ENCODE measurements at regions not wholly inside any gene's neighbourhood (a gene's known extent, or its start where the extent isn't known, plus 50 kb on each side); places are given as distances from the start of the nearest gene placed in this dataset.

- TF ChIP-seq ZBTB7B (CRISPR knock-in tag; IDR thresholded peaks at IDR 0.05) (no peak), HNRNPLL (IDR thresholded peaks at IDR 0.05; ENCODE audit: low read depth, low read length, poor library complexity, severe bottlenecking) (no peak), ZNF136 (CRISPR knock-in tag; IDR thresholded peaks at IDR 0.05; ENCODE audit: low read depth) (no peak), SOX6 (IDR thresholded peaks at IDR 0.05) (no peak), SOX6 (CRISPR knock-in tag; IDR thresholded peaks at IDR 0.05) (no peak), DRAP1 (CRISPR knock-in tag; IDR thresholded peaks at IDR 0.05) (no peak)
- TF ChIP-seq, protein P1, sequence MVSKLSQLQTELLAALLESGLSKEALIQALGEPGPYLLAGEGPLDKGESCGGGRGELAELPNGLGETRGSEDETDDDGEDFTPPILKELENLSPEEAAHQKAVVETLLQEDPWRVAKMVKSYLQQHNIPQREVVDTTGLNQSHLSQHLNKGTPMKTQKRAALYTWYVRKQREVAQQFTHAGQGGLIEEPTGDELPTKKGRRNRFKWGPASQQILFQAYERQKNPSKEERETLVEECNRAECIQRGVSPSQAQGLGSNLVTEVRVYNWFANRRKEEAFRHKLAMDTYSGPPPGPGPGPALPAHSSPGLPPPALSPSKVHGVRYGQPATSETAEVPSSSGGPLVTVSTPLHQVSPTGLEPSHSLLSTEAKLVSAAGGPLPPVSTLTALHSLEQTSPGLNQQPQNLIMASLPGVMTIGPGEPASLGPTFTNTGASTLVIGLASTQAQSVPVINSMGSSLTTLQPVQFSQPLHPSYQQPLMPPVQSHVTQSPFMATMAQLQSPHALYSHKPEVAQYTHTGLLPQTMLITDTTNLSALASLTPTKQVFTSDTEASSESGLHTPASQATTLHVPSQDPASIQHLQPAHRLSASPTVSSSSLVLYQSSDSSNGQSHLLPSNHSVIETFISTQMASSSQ (IDR thresholded peaks at IDR 0.05; ENCODE audit: low read depth): no peak
- TF ChIP-seq, protein P1 (CRISPR knock-in tag; IDR thresholded peaks at IDR 0.05; ENCODE audit: borderline replicate concordance): no peak
Observed at GRCh38 chr13:99035715-99036114, 57.9 kb upstream of the DOCK9 start (continued).

DNA sequence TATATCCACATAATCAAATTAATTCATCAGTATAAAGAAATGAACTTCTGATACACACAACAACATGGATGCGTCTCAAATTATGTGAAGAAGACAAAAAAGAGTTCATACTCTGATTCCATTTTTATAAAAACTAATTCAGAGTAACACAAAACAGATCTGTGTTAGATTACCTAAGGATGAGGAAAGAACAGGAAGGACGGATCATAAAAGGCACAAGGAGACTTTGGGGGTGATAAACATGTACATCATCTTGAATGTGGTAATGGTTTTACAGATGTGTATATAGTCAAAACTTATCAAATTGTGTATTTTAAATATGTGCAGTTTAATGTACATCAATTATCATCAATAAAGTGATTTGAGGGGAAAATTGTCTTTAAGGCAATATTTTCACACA lies 59.9 kb upstream of the DOCK9 start:
- no peaks in the 10 kb centered on the region for H3K27me3 ChIP-seq (ENCODE audit: control insufficient read depth in 1 of 2, insufficient read depth in 2 of 2, low read length in 2 of 2)
- no peak overlapping the region for H3K4me3 ChIP-seq (replicated peaks in 1 of 3; ENCODE audit: insufficient read depth in 1 of 3, low read depth in 2 of 3, low read length in 3 of 3)
- H3K4me2 ChIP-seq (ENCODE audit: low read depth, low read length): no peak overlapping the region
- intact Hi-C loops (cut with micrococcal nuclease; ENCODE audit: unreplicated experiment): no loop called here
- no peak for ATAC-seq
- no peaks in the 10 kb centered on the region for H3K36me3 ChIP-seq (replicated peaks in 1 of 2; ENCODE audit: control insufficient read depth in 1 of 2, insufficient read depth in 2 of 2, low read length in 2 of 2)
- FAIRE-seq: no peak
- no peaks in the 10 kb centered on the region for H4K20me1 ChIP-seq (ENCODE audit: insufficient read depth, low read length)
- POLR2A ChIA-PET: no interaction called here
- no peak for DNase-seq (ENCODE audit: low spot score)
- H3K4me1 ChIP-seq (ENCODE audit: insufficient read depth, low read length): no peaks in the 10 kb centered on the region
- no peaks in the 10 kb centered on the region for H3K79me2 ChIP-seq (ENCODE audit: insufficient read depth, low read length)
- H3K27ac ChIP-seq (ENCODE audit: extremely low read length, insufficient read depth, low read length): no peak overlapping the region
- no peak for TF ChIP-seq MXD3 (CRISPR knock-in tag; IDR thresholded peaks at IDR 0.05)
- TF ChIP-seq, protein P2, sequence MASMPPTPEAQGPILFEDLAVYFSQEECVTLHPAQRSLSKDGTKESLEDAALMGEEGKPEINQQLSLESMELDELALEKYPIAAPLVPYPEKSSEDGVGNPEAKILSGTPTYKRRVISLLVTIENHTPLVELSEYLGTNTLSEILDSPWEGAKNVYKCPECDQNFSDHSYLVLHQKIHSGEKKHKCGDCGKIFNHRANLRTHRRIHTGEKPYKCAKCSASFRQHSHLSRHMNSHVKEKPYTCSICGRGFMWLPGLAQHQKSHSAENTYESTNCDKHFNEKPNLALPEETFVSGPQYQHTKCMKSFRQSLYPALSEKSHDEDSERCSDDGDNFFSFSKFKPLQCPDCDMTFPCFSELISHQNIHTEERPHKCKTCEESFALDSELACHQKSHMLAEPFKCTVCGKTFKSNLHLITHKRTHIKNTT (CRISPR knock-in tag; IDR thresholded peaks at IDR 0.05): no peak
- TF ChIP-seq ZFP1 (CRISPR knock-in tag; IDR thresholded peaks at IDR 0.05): no peak
- TF ChIP-seq RCOR2 (CRISPR knock-in tag; IDR thresholded peaks at IDR 0.05): no peak
- no peak for TF ChIP-seq ZNF747 (CRISPR knock-in tag; IDR thresholded peaks at IDR 0.05; ENCODE audit: borderline replicate concordance)
- TF ChIP-seq GLI4 (CRISPR knock-in tag; IDR thresholded peaks at IDR 0.05; ENCODE audit: borderline replicate concordance): no peak
- H3K9me3 ChIP-seq (ENCODE audit: low read length): no peaks in the 10 kb centered on the region
- no peak overlapping the region for H2AFZ ChIP-seq (ENCODE audit: low read length)
- BruUV-seq (replicated peaks): no TSS peak
- 77% methylated on average over 2 of the region's 2 CpGs for WGBS (ENCODE audit: low lambda C conversion rate)
- CTCF ChIA-PET (ENCODE audit: low intra/inter-chr PET ratio, low total read pairs): no interaction called here
- in situ Hi-C loops (cut with HindIII; ENCODE audit: extremely low pct_ligation_motif_present, low pct_unique_long_range_greater_than_20kb): no loop called here
- H3K9ac ChIP-seq (ENCODE audit: insufficient read depth, low read depth, low read length): no peak overlapping the region

Data from HepG2 (cell line).